Activated CD8-positive, alpha-beta memory T cell treated with anti-CD3 and anti-CD28 coated beads, Interleukin-2, amount 10 ng/mL, durations not matched to agents 7 days and 5 days (primary cell): ENCODE measurements at regions not wholly inside any gene's neighbourhood (a gene's known extent, or its start where the extent isn't known, plus 50 kb on each side); places are given as distances from the start of the nearest gene placed in this dataset.

Experiments
- ATAC-seq: fragments of 150-1000 bp; cut with Tn5 transposase; one replicate; pipeline ENCODE4 v1.10.0; 2021; ENCODE audit warnings: moderate library complexity
- CTCF ChIA-PET: fragments of 350-600 bp; sonication (Branson Sonifier 250); formaldehyde crosslinking; loops from one replicate; lab custom pipeline; 2021; ENCODE audit warnings: antibody characterized with exemption; lab: Charles Lee
- DNase-seq: peaks from one replicate; pipeline ENCODE4 v3.0.0-alpha.2; 2020
- H3K27ac Mint-ChIP-seq: one replicate; pipeline ENCODE4 v1.8.0; 2021; ENCODE audit warnings: mild to moderate bottlenecking, mixed read lengths
- H3K27me3 Mint-ChIP-seq: one replicate; pipeline ENCODE4 v1.8.0; 2021; ENCODE audit warnings: mixed read lengths
- H3K36me3 Mint-ChIP-seq: one replicate; pipeline ENCODE4 v1.8.0; 2021; ENCODE audit warnings: mild to moderate bottlenecking, mixed read lengths
- H3K4me1 Mint-ChIP-seq: one replicate; pipeline ENCODE4 v1.8.0; 2021; ENCODE audit warnings: mixed read lengths
- H3K4me3 Mint-ChIP-seq: one replicate; pipeline ENCODE4 v1.8.0; 2021; ENCODE audit warnings: mild to moderate bottlenecking, moderate library complexity, mixed read lengths
- H3K9me3 Mint-ChIP-seq: one replicate; pipeline ENCODE4 v1.8.0; 2022; ENCODE audit warnings: low read depth, mixed read lengths

GRCh38 chr5:29780401-29780800 is 1413.1 kb upstream of the CDH6 start:
- Mint-ChIP-seq H3K27me3 (no peaks in the 10 kb centered on the region), H3K27ac (no peak overlapping the region), H3K9me3 (peaks cover 7% of the 10 kb centered on the region), H3K36me3 (no peaks in the 10 kb centered on the region), H3K4me3 (no peak overlapping the region), H3K4me1 (no peaks in the 10 kb centered on the region)
- DNase-seq = no peak
- CTCF ChIA-PET = no interaction called here
- ATAC-seq = no peak

- CTCF ChIA-PET = no interaction called here
- Mint-ChIP-seq H3K9me3 (peaks cover 7% of the 10 kb centered on the region), H3K27ac (no peak overlapping the region), H3K36me3 (no peaks in the 10 kb centered on the region), H3K4me1 (no peaks in the 10 kb centered on the region), H3K27me3 (no peaks in the 10 kb centered on the region), H3K4me3 (no peak overlapping the region)
- no peak for ATAC-seq
- DNase-seq = no peak
These were observed 1414.3 kb upstream of the CDH6 start for GRCh38 chr5:29779141-29779540.

GRCh38 chr5:29777373-29777772 is 1416.1 kb upstream of the CDH6 start:
- DNase-seq (no peak), ATAC-seq (no peak)
- no peaks in the 10 kb centered on the region for H3K4me1 Mint-ChIP-seq
- H3K36me3 Mint-ChIP-seq = no peaks in the 10 kb centered on the region
- no peak overlapping the region for H3K4me3 Mint-ChIP-seq
- CTCF ChIA-PET = no interaction called here
- H3K27me3 Mint-ChIP-seq = no peaks in the 10 kb centered on the region
- H3K27ac Mint-ChIP-seq = no peak overlapping the region
- H3K9me3 Mint-ChIP-seq = peaks cover 7% of the 10 kb centered on the region

- H3K4me3 Mint-ChIP-seq = no peak overlapping the region
- peaks cover 10% of the 10 kb centered on the region for H3K9me3 Mint-ChIP-seq
- ATAC-seq (no peak), DNase-seq (no peak)
- CTCF ChIA-PET = no interaction called here
- H3K4me1 Mint-ChIP-seq = no peaks in the 10 kb centered on the region
- H3K27me3 Mint-ChIP-seq = no peaks in the 10 kb centered on the region
- no peak overlapping the region for H3K27ac Mint-ChIP-seq
- H3K36me3 Mint-ChIP-seq = no peaks in the 10 kb centered on the region
These were observed 1422.5 kb upstream of the CDH6 start for GRCh38 chr5:29770936-29771335.

GRCh38 chr5:29769474-29769873 is 1424.0 kb upstream of the CDH6 start:
- Mint-ChIP-seq H3K9me3 (peaks cover 9% of the 10 kb centered on the region), H3K4me3 (no peak overlapping the region), H3K36me3 (no peaks in the 10 kb centered on the region), H3K4me1 (no peaks in the 10 kb centered on the region), H3K27ac (no peak overlapping the region), H3K27me3 (no peaks in the 10 kb centered on the region)
- CTCF ChIA-PET = no interaction called here
- ATAC-seq (no peak), DNase-seq (no peak)

- ATAC-seq (no peak), DNase-seq (no peak)
- H3K36me3 Mint-ChIP-seq = no peaks in the 10 kb centered on the region
- H3K4me3 Mint-ChIP-seq = no peak overlapping the region
- no peak overlapping the region for H3K27ac Mint-ChIP-seq
- H3K9me3 Mint-ChIP-seq = peaks cover 11% of the 10 kb centered on the region
- no peaks in the 10 kb centered on the region for H3K27me3 Mint-ChIP-seq
- H3K4me1 Mint-ChIP-seq = no peaks in the 10 kb centered on the region
- CTCF ChIA-PET = no interaction called here
These were observed 1434.5 kb upstream of the CDH6 start for GRCh38 chr5:29758986-29759421.

- ATAC-seq (no peak), DNase-seq (no peak)
- Mint-ChIP-seq H3K9me3 (peaks cover 7% of the 10 kb centered on the region), H3K4me1 (no peaks in the 10 kb centered on the region), H3K36me3 (no peaks in the 10 kb centered on the region), H3K4me3 (no peak overlapping the region), H3K27me3 (no peaks in the 10 kb centered on the region), H3K27ac (no peak overlapping the region)
- CTCF ChIA-PET = no interaction called here
These were observed 1443.0 kb upstream of the CDH6 start for GRCh38 chr5:29750453-29750852.

GRCh38 chr5:29744618-29745017 is 1448.9 kb upstream of the CDH6 start:
- ATAC-seq = no peak
- Mint-ChIP-seq H3K9me3 (peaks cover 8% of the 10 kb centered on the region), H3K27me3 (no peaks in the 10 kb centered on the region), H3K36me3 (no peaks in the 10 kb centered on the region), H3K4me1 (no peaks in the 10 kb centered on the region), H3K27ac (no peak overlapping the region), H3K4me3 (no peak overlapping the region)
- no peak for DNase-seq
- CTCF ChIA-PET = interaction anchor here (1.3 kb wide), 1 partner anchor 17 kb away, joined by 3 read pairs; no protein-coding TSS in a partner anchor

GRCh38 chr5:29720954-29721353 is 1472.5 kb upstream of the CDH6 start:
- Mint-ChIP-seq H3K4me3 (no peak overlapping the region), H3K4me1 (no peaks in the 10 kb centered on the region), H3K27ac (no peak overlapping the region), H3K27me3 (no peaks in the 10 kb centered on the region), H3K36me3 (no peaks in the 10 kb centered on the region), H3K9me3 (peaks cover 11% of the 10 kb centered on the region)
- ATAC-seq (no peak), DNase-seq (no peak)
- CTCF ChIA-PET = no interaction called here

GRCh38 chr5:29719171-29719570 is 1474.3 kb upstream of the CDH6 start:
- Mint-ChIP-seq H3K27me3 (no peaks in the 10 kb centered on the region), H3K4me3 (no peak overlapping the region), H3K9me3 (peaks cover 8% of the 10 kb centered on the region), H3K27ac (no peak overlapping the region), H3K36me3 (no peaks in the 10 kb centered on the region), H3K4me1 (no peaks in the 10 kb centered on the region)
- no peak for ATAC-seq
- CTCF ChIA-PET = interaction anchor here (0.6 kb wide), 1 partner anchor 217 kb away, joined by 4 read pairs; no protein-coding TSS in a partner anchor
- DNase-seq = no peak

- no peak overlapping the region for H3K27ac Mint-ChIP-seq
- no peak for DNase-seq
- no peak overlapping the region for H3K4me3 Mint-ChIP-seq
- H3K9me3 Mint-ChIP-seq = peaks cover 10% of the 10 kb centered on the region
- H3K27me3 Mint-ChIP-seq = no peaks in the 10 kb centered on the region
- CTCF ChIA-PET = no interaction called here
- no peaks in the 10 kb centered on the region for H3K4me1 Mint-ChIP-seq
- no peak for ATAC-seq
- H3K36me3 Mint-ChIP-seq = no peaks in the 10 kb centered on the region
These were observed 1478.3 kb upstream of the CDH6 start for GRCh38 chr5:29715167-29715566.

GRCh38 chr5:29702875-29703274 is 1490.6 kb upstream of the CDH6 start:
- Mint-ChIP-seq H3K4me3 (no peak overlapping the region), H3K9me3 (peaks cover 7% of the 10 kb centered on the region), H3K4me1 (no peaks in the 10 kb centered on the region), H3K36me3 (no peaks in the 10 kb centered on the region), H3K27me3 (no peaks in the 10 kb centered on the region), H3K27ac (no peak overlapping the region)
- CTCF ChIA-PET = no interaction called here
- no peak for DNase-seq
- ATAC-seq = no peak

- peaks cover 9% of the 10 kb centered on the region for H3K9me3 Mint-ChIP-seq
- CTCF ChIA-PET = no interaction called here
- H3K36me3 Mint-ChIP-seq = no peaks in the 10 kb centered on the region
- no peak overlapping the region for H3K27ac Mint-ChIP-seq
- no peak for DNase-seq
- no peaks in the 10 kb centered on the region for H3K4me1 Mint-ChIP-seq
- no peaks in the 10 kb centered on the region for H3K27me3 Mint-ChIP-seq
- H3K4me3 Mint-ChIP-seq = no peak overlapping the region
- no peak for ATAC-seq
These were observed 1491.9 kb upstream of the CDH6 start for GRCh38 chr5:29701600-29701999.

GRCh38 chr5:29697785-29698414 is 1495.6 kb upstream of the CDH6 start:
- CTCF ChIA-PET = no interaction called here
- Mint-ChIP-seq H3K9me3 (peaks cover 11% of the 10 kb centered on the region), H3K4me3 (no peak overlapping the region), H3K4me1 (no peaks in the 10 kb centered on the region), H3K36me3 (no peaks in the 10 kb centered on the region), H3K27ac (no peak overlapping the region), H3K27me3 (no peaks in the 10 kb centered on the region)
- DNase-seq (no peak), ATAC-seq (no peak)

- Mint-ChIP-seq H3K9me3 (peaks cover 13% of the 10 kb centered on the region), H3K4me1 (no peaks in the 10 kb centered on the region), H3K27ac (no peak overlapping the region), H3K36me3 (no peaks in the 10 kb centered on the region), H3K4me3 (no peak overlapping the region), H3K27me3 (no peaks in the 10 kb centered on the region)
- CTCF ChIA-PET = no interaction called here
- no peak for ATAC-seq
- no peak for DNase-seq
These were observed 1496.2 kb upstream of the CDH6 start for GRCh38 chr5:29697278-29697677.
